DMS114 treated with DMSO at 0.1 percent for 48 hours (cell line): ENCODE measurements at regions not wholly inside any gene's neighbourhood (a gene's known extent, or its start where the extent isn't known, plus 50 kb on each side); places are given as distances from the start of the nearest gene placed in this dataset.
"Not testable (repeated sequence)": the region's sequence is repeated elsewhere in the genome, so short reads cannot be mapped to it uniquely, and the experiment has no call there.

Experiments used
- DNase-seq: peaks from one replicate; lab custom pipeline; 2025; ENCODE audit not compliant: unreplicated experiment; lab: John Stamatoyannopoulos, UW

DNA sequence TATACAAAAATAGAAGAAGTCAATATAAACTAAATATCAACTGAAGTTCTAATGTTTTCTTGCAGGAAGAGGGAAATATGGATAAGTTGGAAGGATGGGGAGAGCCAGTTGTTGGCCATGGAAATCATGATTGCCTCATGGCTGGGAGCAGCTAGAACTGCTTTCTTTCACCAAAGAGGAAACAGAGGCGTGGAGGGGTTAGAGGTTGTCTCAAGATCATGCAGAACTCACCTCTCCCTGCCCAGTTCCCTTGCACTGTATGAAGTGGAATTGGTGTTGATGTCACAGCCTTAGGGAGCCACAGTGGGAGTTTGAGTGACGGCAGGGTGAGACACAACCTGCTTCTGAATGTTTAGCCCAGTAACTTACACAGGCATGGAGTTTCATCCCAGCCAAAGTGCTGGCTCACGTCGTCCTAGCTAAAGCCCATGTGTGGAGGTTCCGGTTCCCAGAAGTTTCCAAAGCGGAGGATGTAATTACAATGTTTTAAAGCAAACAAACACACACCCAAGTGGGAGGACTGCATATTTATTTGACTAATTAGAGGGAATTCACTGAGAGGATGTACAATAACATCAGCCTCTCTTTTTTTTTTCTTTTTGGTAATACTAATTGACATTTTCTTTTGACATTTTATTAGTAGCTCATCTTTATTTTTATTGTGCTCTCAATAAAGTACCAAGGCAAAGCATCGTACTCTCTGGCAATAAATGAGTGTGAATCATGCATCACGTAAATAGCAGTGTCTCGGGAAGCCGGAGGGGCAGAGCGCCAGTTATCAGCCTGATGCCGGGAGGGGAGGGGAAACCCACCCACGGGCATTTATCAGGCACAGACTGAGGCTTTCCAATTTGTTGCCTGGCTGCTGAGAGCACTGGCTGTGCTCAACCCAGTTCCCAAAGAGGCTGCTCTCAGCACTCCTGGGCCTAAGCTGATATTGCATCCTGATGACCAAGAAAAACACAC, 118.7 kb upstream of the CDH5 start:
- DNase-seq: no peak

DNA sequence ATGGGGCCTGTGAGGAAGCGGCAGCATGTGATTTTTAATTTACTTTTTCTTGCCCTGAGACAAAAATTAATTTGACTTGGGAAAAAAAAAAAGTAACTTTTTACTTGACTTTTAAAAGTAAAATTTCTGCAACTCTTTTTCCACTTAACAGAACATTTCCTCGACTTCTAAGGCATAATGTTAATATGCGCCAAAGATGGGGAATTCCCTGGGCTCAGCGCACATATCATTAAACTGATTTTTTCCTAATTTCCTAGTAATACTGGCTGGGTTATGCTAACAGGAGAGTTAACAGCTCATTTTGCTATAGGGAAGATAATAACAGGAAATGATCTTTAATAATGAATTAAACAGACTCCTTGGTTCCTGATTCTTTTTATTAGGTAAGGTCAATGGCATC, 120.6 kb upstream of the CDH5 start:
- DNase-seq: no peak

DNA sequence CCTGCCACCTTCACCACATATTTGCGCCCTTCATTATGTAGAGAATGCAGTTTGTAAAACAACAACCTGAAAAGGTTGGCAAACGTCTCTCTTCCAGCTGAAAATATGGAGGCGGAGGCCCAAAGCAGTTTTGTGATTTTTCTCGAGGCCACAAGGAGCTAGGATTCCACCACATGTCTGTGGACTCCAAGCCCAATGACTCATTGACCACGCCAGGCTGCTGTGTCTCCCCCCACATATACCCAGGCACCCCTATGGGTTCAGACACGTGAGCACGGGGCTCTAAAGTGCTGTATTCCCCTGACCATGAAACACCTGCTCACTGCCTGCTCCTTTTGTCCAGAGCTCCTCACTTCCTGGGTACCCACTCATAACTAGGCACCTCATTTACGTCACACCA, 121.4 kb upstream of the CDH5 start:
- DNase-seq: no peak

DNA sequence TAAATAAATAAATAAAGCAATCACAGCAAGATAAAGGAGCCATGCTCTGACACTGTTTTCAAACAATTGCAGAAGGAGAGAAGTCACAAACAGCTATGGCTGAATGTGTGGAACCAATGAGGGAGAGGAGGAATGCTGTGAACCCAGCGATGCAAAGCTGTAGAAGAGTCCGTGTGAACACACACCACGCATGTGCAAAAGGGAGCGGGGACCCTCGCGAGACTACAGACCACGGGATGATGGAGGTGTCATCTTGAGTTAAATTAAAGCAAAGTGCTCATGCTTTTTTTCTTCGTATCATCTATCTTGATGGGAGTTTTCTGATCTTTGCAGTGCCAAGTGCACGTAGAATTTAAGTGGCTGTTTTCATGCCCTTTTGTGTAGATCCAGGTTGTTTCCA, 123.8 kb upstream of the CDH5 start:
- no peak for DNase-seq

DNA sequence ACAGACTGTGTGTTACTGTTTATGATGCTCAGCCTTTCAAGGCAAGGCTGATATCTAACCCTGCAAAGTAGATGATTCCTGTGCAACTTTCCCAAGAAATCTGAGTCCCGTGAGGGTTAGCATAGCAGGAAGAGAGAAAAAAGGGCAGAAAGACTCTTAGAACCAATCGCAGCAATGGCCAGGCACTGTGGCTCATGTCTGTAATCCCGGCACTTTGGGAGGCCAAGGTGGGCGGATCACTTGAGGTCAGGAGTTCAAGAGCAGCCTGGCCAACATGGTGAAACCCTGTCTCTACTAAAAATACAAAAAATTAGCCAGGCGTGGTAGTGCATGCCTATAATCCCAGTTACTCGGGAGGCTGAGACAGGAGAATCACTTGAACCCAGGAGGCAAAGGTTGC, 124.3 kb upstream of the CDH5 start:
- not testable (repeated sequence) for DNase-seq

DNA sequence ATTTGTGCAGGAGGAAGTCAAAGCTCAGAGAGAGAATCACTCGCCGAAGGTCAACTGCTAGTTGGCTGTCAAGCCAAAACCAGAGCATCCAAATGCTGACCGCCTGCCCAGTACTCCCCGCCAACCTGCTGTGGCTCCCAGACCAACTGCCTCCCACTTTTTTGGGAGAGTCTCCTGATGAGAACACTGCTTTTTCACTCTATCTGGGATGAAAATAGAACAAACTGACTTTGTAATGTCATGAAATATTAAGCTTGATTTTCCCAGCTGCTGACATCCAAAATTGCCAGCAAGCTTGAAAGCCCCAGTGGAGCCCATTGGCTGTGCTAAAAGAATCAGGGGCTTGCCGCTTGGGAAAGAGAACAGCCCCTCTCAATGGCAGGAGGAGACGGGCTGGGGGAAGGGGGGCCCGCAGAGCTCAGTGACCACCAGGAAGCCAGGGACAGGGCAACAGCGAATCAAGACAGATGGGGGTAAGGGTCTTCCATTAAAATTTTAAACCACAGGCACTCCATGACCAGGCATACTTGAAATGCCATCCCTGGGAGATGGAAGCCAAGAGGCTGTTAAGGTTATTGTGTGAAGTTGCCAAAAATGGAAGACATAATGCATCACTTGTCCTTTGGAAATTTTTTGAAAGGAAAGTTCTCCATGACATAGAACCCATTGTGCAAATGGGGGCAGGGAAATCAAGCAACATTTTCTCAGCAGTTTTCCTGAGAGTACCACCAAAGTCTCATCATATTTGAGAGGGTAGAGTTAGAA, 125.7 kb upstream of the CDH5 start:
- no peak for DNase-seq

DNA sequence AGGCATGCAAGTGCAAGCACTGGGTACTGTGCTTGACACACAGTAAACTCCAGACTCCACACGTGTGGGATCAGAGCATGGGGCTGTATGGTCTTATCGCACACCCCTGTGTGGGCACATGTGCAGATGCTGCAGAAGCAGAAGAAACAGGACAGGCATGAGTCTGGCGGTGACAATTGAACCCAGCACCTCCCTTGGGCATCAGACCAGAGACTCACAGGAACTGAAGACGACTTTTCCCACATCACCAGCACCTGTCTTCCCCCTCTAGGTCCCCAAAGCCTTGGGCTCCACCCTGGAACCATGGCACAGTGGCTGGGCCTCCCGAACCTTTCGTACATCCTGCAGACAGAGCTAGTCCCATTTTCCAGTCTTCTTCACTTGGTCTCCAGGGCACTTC, 126.4 kb upstream of the CDH5 start:
- DNase-seq: no peak

DNA sequence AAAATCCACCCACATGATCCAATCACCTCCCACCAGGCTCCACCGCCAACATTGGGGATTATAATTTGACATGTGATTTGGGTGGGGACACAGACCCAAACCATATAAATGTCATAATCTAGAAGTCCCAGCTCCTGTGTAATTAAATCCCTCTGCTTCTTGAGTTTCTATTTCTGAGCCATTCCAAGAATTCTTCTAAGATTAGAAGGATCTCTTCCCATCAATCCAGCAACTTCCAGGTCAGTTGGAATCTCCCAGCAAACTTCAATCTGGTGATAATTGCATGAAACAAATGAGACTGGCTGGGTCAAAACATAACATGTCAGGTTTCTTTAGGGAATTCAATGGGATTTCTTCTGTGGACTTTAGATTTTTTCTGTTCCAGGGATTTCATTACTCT, 127.8 kb upstream of the CDH5 start:
- no peak for DNase-seq

DNA sequence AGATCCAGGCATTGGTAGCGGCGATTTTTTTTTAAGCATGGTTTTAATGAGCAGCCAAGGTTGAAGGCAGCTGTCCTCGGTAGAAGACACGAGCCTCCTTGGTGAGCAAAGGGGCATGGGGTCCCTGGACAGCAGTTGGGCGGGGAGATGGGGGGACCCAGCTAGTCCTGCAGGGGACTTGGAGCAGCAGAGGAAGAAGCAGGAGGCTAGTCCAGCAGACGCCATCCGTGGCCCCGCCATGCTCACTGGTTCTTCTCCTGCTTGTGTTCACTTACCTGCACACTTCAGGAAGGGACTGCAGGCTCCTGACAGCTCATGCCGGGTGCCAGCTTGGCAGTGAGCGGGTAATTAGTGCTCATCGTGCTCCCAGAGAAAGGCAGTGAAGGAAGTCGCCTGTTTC, 130.2 kb upstream of the CDH5 start:
- DNase-seq: no peak

DNA sequence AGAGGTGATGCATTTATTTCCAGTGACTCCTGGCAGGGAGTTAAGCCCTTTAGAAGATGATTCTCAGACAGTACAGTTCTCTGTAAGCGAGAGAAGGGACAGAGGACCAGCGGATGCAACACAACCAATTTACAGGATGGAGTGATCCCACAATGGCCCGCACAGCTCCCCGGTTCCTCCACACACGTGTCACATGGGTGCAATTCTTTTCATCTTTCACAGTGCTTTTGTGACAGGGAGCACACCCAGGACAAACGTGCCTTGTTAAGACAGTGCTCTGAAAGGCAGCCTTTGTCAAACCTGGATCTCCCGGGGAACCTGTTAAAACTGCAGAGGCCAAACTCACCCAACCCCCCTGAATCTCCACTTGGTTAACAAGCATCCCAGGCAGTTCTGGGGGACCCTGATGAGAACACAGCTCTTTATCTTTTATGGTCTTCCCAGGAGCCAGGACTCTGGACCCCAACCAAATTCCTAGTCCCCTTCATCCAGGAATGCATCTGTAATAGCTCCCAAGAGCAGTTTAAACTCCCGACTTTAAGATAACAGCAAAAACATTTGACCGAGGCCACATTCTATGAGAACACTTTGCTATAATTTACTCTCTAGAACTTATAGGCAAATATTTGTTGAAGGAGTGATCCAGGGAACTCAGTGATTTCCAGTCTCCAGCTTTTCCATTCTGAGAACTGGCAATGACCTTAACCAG, 134.9 kb upstream of the CDH5 start:
- no peak for DNase-seq

DNA sequence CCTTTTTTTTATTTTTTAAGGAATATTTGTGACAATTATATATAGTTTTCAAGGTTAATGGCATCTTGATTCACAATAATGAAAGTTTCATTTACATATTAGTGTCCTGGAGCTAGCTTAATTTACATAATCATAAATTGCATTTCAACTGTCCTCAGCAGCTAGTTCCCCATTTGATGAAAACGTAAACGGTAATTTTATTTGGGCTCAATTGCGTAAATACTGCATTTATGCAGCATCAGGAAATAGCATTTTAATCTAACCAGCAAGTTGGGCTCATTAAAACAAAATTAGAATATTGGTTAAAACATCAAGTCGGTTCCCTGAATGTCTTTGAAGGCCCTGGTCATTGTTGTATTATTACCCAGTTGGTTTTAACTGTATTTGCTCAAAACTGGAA, 136.8 kb upstream of the CDH5 start:
- DNase-seq: no peak

DNA sequence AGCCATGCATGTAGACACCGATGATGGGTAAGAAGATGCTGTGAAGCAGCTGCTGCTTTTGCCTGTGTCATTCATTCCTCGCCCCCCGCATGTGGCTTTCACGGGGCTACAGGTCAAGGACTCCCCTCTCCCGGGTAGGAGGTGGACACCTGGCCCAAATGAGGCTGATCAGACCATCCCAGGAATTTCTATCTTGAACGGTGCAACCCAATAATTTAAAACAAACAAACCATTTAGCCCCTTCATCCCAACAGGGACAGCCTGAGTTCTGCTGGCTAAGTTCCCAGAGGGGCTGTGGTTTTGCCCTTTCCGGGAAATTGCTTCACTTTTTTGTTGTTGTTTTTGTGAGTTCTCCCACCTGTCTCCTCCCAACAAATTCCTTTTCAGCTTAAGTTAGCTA, 137.7 kb upstream of the CDH5 start:
- no peak for DNase-seq

DNA sequence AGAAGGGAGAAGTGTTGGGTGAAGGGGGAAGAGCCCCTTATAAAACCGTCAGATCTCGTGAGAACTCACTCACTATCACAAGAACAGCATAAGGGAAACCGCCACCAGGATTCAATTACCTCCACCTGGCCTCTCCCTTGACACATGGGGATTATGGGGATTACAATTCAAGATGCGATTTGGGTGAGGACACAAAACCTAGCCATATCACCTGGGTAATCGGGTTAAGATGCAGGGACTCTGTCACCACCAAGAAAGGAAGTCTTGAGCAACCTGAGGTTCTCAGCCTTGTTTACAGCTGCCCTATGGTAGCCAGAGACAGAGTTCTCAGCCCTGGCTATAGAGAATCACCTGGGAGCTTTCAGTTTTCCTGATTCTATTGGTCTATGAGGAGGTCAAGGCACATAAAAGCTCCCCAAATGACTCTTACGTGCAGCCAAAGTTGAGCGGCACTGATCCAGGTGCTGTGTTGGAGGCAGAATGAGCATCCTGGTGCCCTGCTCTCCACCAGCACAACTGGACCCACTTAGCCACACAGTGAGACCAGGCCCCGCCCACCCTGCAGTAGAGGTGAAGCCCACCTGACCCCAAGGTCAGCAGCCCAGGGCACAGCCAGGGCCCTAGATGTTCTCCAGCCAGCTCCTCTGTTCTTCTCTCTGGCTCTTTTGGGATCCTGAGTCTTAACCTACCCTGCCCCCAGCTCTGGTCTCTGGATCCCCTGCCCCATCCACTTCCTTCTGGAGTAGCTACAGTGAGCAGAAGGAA, 138.5 kb upstream of the CDH5 start:
- DNase-seq: no peak

DNA sequence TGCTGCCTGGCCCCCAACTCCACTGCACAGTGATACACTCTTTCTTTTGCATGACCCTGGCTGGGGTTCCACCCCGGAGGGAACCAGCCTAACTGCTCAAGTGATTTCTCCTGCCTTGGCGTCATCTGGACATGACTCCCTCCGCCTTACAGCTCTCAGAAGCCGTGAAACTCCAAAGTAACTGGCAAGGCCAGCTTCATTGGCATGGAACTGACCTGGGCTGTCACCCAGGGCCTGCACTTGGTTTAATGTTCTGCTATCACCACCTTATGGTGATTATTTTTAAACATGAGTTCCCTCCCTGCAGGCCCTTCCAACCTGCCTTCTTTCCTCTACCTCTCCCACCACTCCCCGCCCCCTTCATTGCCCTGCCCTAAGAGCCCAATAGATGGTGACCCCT, 139.7 kb upstream of the CDH5 start:
- DNase-seq: no peak

DNA sequence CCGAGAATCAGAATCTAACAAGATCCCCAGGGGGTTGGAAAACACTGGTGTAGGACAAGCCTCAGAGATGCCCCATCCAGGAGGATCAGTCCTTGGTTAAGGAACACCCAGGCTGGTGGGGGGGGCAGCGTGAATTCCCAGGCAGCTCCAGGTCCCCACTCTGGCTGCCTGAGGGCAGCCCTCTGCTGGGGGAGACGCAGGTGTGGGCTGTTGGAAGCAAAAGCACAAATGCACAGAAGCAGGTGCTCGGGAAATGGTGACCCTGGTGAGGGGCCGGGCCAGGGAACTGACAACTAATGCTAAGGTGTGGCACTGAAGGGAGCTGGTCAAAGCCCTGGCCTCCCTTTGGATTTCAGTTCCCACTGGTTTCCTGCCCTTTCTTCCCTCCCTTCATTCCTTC, 140.8 kb upstream of the CDH5 start:
- no peak for DNase-seq

DNA sequence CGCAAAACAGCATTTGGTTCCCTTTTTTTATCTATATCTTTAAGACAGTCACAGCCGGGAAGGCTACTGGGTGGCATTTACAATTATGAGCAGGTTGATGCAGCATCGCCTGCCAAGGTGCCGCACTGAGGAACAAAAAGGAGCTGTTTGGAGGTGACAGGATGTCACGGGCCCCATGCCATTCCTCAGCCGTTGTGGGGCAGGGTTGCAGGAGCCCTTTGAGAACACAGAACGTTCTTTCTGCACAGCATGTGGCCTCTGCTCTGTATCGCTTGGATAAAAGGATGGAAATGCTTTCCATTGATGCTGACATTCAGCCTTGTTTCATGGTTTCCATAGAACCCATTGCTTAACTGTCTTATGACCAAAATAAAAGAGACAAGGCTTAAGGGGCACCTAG, 141.9 kb upstream of the CDH5 start:
- no peak for DNase-seq

DNA sequence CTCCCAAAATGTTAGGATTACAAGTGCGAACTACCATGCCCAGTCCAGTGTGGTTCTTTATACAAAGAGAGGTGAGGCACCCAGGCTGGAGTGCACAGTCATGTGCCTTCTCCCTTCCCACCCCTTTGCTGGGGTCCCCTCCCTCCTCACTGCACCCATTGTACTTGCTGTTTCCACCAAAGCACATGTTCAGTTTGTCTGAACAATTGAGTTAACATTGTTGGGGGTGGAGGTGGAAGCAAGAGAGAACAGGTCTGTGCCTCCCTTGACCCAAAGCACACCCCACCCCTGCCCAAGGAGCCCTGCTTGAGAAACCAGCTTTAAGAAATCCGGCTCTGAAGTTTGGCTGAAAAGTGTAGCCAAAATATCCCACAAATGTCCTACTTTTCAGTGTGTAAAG, 142.3 kb upstream of the CDH5 start:
- DNase-seq: no peak

DNA sequence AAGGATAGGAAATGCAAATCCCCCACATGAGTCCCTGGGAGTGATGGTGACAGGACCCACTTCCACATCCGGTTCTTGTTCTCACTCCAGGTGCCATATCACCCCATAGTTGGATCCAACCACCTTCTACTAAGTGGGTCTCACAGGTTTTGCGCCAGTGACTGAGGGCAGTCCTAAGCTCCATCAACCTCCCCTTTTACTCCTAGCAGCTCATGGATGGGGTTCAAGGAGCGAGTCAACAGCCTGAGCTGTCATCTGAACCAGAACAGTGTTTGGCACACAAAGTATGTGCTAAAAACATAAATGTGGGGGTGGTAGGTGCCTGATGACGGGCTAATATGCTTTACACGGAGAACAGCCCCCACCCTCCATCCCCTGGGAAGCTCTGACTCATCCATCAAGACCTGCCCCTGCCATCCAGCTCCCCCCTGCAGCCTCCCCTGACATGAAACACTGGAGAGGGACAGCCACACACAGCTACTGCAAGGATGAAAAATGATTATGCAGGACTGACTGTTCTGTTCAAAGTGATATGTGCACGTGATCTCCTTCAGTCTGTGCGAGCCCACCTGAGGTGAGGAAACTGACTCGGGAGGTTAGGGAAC, 143.2 kb upstream of the CDH5 start:
- no peak for DNase-seq

DNA sequence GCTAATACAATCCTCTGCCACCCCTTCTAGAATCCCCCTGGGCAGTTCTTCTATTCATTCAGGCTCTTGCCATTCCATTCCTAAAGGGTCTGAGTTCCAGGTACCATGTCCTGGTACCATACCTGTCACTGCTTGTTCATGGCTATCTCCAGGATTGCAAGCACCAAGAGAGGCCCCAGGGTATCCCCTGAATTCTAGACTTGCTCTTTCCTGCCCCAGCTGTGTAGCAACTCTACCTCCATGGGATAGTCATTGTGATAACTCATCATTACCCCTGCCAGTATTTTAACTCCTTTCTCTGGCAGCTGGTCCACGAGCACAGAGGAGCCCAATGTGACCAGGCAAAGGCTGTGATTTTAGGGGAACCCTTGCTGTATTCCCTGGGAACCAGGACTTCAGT, 143.7 kb upstream of the CDH5 start:
- DNase-seq: no peak

DNA sequence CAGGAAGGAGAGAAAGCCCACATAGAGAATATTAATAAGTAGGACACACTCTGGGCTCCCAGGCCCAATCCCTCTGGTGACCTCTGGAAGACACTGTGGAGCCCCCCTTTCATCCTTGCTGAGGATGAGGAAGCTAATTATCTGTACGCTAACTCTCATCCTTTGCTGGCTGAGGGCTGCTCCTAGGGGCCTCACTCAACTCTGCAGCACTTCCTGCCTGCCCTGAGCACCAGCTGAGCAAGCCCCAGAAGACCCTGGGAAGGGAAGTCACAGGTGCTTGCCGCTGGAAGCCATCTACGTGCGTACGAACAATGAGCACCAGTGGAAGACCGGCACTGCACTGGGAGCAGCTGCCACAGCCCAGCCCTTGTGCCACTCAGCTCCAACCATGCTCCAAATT, 145.8 kb upstream of the CDH5 start:
- DNase-seq: no peak

DNA sequence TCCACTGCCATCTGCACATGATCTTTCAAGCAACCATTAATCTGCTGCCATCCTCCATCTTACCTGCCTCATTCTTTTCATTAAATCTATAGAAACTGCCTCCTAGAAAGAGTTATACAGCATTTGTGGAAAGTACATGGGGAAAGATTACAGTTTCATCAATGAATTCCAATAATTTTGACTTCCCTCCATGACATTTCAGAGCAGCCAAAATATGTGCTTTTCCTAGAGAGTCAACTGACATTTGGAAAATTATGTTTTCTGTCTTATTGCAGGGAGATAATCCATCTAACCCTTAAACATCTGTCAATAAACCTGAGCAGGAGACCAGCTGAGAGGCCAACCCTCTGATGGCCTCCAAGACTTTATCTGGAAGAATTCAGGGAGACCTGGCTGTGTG, 147.0 kb upstream of the CDH5 start:
- DNase-seq: no peak
